Upper lobe of left lung (tissue), 4 donors: ENCODE measurements at regions not wholly inside any gene's neighbourhood (a gene's known extent, or its start where the extent isn't known, plus 50 kb on each side); places are given as distances from the start of the nearest gene placed in this dataset.

Source experiments
- EP300 ChIP-seq, 4 donors: sonication (generic); formaldehyde crosslinking; IDR thresholded peaks; one replicate each; pipeline ENCODE4 v1.5.1; 2017; ENCODE audit warnings: antibody characterized with exemption in 4 of 4, control low read depth in 2 of 4
- POLR2A ChIP-seq, 4 donors: fragments of 450-650 bp; IDR thresholded peaks; one replicate each; pipeline ENCODE4 v1.5.1; 2016 to 2017; ENCODE audit warnings: antibody characterized with exemption in 4 of 4, mild to moderate bottlenecking in 2 of 4
- POLR2AphosphoS5 ChIP-seq, 2 donors: sonication (generic); formaldehyde crosslinking; IDR thresholded peaks; one replicate each; pipeline ENCODE4 v1.5.1; 2017; ENCODE audit warnings: antibody characterized with exemption in 2 of 2
- TF ChIP-seq, protein P1 (sequence below), 6 experiments: fragments of 450-650 bp in 4 of 6; fragments of 200-600 bp in 2 of 6; sonication (generic) in 2 of 6; IDR thresholded peaks; one replicate each; pipeline ENCODE4 v1.5.1; 2016 to 2019; ENCODE audit warnings: antibody characterized with exemption in 6 of 6

DNA sequence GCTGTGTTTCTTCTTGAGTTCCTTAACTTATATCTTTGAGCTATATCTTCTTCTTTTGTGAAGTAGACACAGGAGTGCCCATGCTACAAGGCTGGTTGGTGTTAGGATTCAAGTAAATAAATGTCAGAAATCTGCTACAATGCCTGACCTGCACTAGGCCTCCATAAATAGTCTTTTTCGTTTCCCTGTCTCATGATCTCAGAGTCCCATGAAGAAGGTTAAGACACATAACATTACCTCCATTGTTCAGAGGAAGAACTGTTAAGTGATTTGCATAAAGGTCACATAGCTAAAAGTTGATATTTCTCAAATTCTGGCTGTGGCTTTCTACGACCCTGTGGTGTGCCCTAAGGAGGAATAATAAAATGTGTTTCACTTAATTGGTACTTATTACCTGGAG lies 228.4 kb downstream of the KCNS3 start:
- TF ChIP-seq, protein P1, sequence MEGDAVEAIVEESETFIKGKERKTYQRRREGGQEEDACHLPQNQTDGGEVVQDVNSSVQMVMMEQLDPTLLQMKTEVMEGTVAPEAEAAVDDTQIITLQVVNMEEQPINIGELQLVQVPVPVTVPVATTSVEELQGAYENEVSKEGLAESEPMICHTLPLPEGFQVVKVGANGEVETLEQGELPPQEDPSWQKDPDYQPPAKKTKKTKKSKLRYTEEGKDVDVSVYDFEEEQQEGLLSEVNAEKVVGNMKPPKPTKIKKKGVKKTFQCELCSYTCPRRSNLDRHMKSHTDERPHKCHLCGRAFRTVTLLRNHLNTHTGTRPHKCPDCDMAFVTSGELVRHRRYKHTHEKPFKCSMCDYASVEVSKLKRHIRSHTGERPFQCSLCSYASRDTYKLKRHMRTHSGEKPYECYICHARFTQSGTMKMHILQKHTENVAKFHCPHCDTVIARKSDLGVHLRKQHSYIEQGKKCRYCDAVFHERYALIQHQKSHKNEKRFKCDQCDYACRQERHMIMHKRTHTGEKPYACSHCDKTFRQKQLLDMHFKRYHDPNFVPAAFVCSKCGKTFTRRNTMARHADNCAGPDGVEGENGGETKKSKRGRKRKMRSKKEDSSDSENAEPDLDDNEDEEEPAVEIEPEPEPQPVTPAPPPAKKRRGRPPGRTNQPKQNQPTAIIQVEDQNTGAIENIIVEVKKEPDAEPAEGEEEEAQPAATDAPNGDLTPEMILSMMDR (IDR thresholded peaks at IDR 0.05) = no peak
- TF ChIP-seq POLR2A (IDR thresholded peaks at IDR 0.05) = no peak
- TF ChIP-seq POLR2AphosphoS5 (IDR thresholded peaks at IDR 0.05) = no peak
- no peak for TF ChIP-seq EP300 (IDR thresholded peaks at IDR 0.05)
